ENCODE measurements at regions not wholly inside any gene's neighbourhood (a gene's known extent, or its start where the extent isn't known, plus 50 kb on each side); places are given as distances from the start of the nearest gene placed in this dataset.

DNA sequence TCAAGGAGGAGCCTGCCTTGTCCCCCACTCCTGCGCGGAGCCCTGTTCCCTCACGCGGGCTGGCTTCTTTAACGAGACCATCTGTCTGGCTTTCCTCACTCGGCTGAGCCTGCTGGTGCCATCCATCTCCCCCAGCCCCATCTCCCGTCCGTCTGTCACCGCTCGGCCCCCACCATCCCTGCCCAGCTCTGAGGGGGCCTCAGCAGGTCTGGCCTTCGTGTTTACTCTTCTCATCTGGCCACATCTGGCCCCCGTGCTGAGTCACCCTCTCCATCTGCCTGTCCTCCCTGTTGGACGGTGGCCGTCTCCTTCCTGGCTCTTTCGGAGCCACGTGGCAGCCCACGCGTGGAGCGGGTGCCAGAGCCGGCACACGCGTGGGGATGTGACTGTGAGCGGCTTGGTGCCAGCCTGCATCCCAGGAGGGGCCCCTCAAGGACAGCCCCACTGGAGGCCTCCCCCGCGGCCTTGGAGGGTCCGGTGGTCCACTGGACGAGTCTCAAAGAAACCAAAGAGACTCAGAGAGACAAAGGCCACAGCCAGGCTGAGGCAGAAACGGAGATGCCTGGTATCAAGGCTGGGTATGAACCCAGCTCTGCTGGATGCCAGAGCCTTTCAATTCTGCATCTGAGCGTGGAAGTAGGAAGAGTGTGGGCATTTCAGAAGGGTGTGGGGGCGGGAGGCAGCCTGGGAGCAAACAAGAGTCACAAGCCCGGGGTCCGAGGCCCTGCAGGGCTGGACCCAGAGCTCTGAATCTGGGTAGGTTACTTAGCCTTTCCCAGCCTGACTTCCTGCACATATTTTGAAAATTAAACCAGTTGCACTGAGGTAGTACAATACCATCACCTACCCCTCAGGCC, 76.7 kb upstream of the UNC5A start:
- TF ChIP-seq ZC3H13 (CRISPR knock-in tag; IDR thresholded peaks at IDR 0.05), result no peak
- TF ChIP-seq, protein P1, sequence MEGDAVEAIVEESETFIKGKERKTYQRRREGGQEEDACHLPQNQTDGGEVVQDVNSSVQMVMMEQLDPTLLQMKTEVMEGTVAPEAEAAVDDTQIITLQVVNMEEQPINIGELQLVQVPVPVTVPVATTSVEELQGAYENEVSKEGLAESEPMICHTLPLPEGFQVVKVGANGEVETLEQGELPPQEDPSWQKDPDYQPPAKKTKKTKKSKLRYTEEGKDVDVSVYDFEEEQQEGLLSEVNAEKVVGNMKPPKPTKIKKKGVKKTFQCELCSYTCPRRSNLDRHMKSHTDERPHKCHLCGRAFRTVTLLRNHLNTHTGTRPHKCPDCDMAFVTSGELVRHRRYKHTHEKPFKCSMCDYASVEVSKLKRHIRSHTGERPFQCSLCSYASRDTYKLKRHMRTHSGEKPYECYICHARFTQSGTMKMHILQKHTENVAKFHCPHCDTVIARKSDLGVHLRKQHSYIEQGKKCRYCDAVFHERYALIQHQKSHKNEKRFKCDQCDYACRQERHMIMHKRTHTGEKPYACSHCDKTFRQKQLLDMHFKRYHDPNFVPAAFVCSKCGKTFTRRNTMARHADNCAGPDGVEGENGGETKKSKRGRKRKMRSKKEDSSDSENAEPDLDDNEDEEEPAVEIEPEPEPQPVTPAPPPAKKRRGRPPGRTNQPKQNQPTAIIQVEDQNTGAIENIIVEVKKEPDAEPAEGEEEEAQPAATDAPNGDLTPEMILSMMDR (CRISPR knock-in tag; IDR thresholded peaks at IDR 0.05), result no peak
- TF ChIP-seq KLF15 (CRISPR knock-in tag; IDR thresholded peaks at IDR 0.05; ENCODE audit: borderline replicate concordance), result no peak
- no peak for TF ChIP-seq SOX5 (CRISPR knock-in tag; IDR thresholded peaks at IDR 0.05; ENCODE audit: borderline replicate concordance)
- TF ChIP-seq, protein P2, sequence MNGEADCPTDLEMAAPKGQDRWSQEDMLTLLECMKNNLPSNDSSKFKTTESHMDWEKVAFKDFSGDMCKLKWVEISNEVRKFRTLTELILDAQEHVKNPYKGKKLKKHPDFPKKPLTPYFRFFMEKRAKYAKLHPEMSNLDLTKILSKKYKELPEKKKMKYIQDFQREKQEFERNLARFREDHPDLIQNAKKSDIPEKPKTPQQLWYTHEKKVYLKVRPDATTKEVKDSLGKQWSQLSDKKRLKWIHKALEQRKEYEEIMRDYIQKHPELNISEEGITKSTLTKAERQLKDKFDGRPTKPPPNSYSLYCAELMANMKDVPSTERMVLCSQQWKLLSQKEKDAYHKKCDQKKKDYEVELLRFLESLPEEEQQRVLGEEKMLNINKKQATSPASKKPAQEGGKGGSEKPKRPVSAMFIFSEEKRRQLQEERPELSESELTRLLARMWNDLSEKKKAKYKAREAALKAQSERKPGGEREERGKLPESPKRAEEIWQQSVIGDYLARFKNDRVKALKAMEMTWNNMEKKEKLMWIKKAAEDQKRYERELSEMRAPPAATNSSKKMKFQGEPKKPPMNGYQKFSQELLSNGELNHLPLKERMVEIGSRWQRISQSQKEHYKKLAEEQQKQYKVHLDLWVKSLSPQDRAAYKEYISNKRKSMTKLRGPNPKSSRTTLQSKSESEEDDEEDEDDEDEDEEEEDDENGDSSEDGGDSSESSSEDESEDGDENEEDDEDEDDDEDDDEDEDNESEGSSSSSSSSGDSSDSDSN (CRISPR knock-in tag; IDR thresholded peaks at IDR 0.05), result no peak
- no peak for TF ChIP-seq CSRNP1 (CRISPR knock-in tag; IDR thresholded peaks at IDR 0.05)
- TF ChIP-seq IKZF4 (CRISPR knock-in tag; IDR thresholded peaks at IDR 0.05; ENCODE audit: borderline replicate concordance, low read depth, not compliant biosample characterization), result no peak
- TF ChIP-seq TCF12 (IDR thresholded peaks at IDR 0.05), result no peak
- no peak for TF ChIP-seq TCF12 (CRISPR knock-in tag; IDR thresholded peaks at IDR 0.05)

All from HepG2 (cell line).